GM18519 (cell line): ENCODE measurements at regions not wholly inside any gene's neighbourhood (a gene's known extent, or its start where the extent isn't known, plus 50 kb on each side); places are given as distances from the start of the nearest gene placed in this dataset.

Source experiments
- ATAC-seq: cut with Tn5 transposase; IDR thresholded peaks from one replicate; pipeline ENCODE4 v1.9.1; 2021; ENCODE audit warnings: mild to moderate bottlenecking, moderate library complexity; ENCODE audit not compliant: unreplicated experiment, low FRiP score

DNA sequence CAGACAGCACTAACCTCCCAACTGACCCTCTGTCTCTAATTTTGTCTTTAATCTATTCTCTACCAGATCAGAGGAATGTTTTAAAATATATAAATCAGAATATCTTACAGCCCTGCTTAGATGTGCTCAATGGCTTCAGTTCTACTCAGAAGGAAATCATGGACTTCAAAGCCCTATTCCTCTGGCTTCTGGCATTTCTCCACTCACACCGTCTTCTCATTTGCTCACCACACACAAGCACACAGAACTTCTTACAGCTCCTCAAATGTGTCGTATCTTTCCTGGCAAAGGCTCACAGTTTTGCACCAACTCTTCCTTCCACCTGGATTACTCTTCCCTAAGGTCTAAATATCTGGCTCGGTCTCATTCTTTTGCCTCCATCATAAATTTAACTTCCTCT, 71.6 kb upstream of the NUDT7 start:
- ATAC-seq = no peak

DNA sequence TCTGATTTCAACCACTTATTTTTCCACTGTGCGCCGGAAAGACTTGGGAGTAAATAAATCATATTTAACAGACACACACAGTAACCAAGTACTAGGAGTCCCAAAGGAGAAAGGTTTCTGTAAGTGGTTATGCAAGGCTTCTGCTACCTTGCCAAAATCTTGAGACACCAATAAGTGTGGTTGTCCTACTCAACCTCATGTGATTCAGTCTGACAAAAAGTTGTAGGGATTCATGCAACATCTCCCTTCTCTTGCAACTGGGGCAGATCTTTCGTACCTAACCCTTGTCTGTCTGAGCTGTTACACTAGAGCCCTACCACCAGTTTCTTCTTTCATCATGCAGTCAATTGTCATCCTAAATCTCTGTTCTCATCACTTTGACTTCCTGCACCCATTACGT, 69.9 kb upstream of the NUDT7 start:
- no peak for ATAC-seq

GRCh38 chr16:77657016-77657415, 65.3 kb upstream of the NUDT7 start:
- no peak for ATAC-seq

- ATAC-seq = no peak
Observed at GRCh38 chr16:77660311-77660710, 62.0 kb upstream of the NUDT7 start.

GRCh38 chr16:77662246-77662645, 60.1 kb upstream of the NUDT7 start:
- no peak for ATAC-seq

DNA sequence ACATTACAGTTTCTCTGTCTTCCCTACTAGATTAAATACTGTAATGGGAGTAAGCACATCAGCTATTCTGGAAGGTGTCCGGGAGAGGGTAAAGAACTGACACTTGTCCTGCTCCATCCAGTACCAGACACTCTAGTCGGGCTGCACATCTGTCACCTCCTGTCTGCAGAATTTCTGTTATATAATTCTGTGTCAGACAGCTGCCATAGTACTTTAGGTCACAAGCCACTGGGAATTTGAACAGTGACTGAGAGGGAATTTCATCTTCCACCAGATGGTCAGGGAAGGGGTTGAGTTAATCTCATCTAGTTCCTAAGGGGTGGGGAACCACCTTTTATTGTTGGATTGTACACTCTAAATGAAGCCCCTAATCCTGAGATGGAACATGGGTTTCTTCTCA, 58.6 kb upstream of the NUDT7 start:
- no peak for ATAC-seq

- ATAC-seq = no peak
Observed at GRCh38 chr16:77666771-77667170, 55.5 kb upstream of the NUDT7 start.

DNA sequence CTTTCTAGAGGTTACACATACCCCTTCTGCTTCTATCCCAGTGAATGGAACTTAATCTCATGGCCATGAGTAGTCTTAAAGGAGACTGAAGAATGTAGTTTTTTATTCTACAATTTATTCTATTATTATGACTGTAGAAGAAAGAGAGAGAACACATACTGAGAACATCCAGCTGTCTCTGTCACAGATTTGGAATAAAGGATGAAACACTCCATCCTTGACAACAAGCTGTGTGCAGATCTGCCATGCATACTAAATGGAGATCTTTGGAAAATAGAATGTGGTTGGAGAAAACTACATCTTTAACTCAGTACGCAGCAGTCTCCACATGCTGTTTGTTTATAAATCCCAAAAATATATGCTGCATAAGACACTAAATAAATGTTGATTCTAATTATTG, 54.1 kb upstream of the NUDT7 start:
- ATAC-seq = no peak

DNA sequence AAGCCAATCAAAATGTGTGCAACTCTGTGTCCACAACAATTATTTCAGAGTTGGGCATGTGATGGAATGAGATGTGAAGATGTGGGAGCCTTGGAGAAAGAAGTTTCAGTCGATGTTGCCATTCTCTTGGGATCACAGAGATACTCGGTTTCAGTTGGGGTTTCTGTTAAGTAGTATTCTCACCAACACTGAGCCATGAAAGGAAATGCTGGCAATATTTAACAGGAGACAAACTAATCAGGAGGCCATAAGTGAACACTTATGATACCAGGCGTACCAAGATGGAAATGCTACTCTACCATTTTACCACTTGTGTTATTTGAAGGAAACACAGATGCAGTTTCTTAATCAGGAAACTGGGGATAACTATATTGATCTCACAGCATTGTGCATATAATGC, 53.3 kb upstream of the NUDT7 start:
- ATAC-seq = no peak
